Kidney epithelial cell (primary cell): ENCODE measurements at regions not wholly inside any gene's neighbourhood (a gene's known extent, or its start where the extent isn't known, plus 50 kb on each side); places are given as distances from the start of the nearest gene placed in this dataset.
"Not testable (repeated sequence)": the region's sequence is repeated elsewhere in the genome, so short reads cannot be mapped to it uniquely, and the experiment has no call there.

Experiments
- DNase-seq: peaks from one replicate; pipeline ENCODE4 v3.0.0-alpha.2; 2010; ENCODE audit warnings: low read depth
- H3K27me3 ChIP-seq: 2 replicates; pipeline ENCODE4 v1.6.0; 2011; ENCODE audit warnings: low read length; ENCODE audit not compliant: control insufficient read depth, insufficient read depth
- H3K36me3 ChIP-seq: 2 replicates; pipeline ENCODE4 v1.5.1; 2011; ENCODE audit warnings: low read length; ENCODE audit not compliant: control insufficient read depth, insufficient read depth
- H3K4me3 ChIP-seq: 2 replicates; pipeline ENCODE4 v1.5.1; 2011; ENCODE audit warnings: low read depth, mild to moderate bottlenecking, control low read depth, low read length
- TF ChIP-seq, protein P1 (sequence below): IDR thresholded peaks from 2 replicates; pipeline ENCODE4 v1.5.1; 2011; ENCODE audit warnings: mild to moderate bottlenecking, moderate library complexity, low read length, control low read depth, inconsistent platforms; ENCODE audit not compliant: insufficient read depth, poor library complexity, severe bottlenecking

DNA sequence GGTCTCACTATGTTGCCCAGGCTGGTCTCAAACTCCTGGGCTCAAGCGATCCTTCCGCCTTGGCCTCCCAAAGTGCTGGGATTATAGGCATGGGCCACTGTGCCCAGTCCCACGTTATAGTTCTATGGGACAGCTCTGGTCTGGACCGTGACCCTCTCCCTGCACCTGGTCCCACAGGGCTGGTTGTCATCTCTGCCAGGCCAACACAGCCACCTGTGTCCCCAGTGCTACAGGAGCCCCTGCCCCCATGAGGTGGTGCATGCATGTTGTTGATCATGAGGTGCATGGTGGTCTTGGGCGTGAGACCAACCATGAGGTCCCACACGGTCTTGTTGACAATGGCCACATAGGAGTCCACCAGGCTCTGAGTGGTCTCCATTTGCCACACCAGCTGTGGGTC lies 51.0 kb upstream of the UBE2Q2 start:
- H3K27me3 ChIP-seq, H3K4me3 ChIP-seq, DNase-seq, H3K36me3 ChIP-seq: not testable (repeated sequence)

DNA sequence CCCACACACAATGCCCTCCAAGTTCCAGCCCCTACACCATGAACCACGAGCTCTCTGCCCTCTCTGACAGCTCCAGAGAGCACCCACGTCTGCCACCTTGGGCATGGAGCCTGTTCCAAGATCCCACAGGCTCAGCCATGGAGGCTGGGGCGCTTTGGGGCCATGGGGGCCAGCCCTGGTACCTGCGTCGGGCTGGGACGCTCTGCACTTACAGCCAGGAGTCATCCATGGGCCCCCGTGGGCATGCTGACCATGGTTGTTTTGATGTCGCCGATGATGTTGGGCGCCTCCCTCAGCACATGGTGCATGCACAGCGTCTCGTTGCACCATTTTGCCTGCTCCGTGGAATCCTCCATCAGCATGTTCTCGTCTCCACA lies 51.9 kb upstream of the UBE2Q2 start:
- no peak overlapping the region for H3K4me3 ChIP-seq
- no peaks in the 10 kb centered on the region for H3K36me3 ChIP-seq
- peaks cover 4% of the 10 kb centered on the region for H3K27me3 ChIP-seq
- TF ChIP-seq, protein P1, sequence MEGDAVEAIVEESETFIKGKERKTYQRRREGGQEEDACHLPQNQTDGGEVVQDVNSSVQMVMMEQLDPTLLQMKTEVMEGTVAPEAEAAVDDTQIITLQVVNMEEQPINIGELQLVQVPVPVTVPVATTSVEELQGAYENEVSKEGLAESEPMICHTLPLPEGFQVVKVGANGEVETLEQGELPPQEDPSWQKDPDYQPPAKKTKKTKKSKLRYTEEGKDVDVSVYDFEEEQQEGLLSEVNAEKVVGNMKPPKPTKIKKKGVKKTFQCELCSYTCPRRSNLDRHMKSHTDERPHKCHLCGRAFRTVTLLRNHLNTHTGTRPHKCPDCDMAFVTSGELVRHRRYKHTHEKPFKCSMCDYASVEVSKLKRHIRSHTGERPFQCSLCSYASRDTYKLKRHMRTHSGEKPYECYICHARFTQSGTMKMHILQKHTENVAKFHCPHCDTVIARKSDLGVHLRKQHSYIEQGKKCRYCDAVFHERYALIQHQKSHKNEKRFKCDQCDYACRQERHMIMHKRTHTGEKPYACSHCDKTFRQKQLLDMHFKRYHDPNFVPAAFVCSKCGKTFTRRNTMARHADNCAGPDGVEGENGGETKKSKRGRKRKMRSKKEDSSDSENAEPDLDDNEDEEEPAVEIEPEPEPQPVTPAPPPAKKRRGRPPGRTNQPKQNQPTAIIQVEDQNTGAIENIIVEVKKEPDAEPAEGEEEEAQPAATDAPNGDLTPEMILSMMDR = no peak
- no peak for DNase-seq

DNA sequence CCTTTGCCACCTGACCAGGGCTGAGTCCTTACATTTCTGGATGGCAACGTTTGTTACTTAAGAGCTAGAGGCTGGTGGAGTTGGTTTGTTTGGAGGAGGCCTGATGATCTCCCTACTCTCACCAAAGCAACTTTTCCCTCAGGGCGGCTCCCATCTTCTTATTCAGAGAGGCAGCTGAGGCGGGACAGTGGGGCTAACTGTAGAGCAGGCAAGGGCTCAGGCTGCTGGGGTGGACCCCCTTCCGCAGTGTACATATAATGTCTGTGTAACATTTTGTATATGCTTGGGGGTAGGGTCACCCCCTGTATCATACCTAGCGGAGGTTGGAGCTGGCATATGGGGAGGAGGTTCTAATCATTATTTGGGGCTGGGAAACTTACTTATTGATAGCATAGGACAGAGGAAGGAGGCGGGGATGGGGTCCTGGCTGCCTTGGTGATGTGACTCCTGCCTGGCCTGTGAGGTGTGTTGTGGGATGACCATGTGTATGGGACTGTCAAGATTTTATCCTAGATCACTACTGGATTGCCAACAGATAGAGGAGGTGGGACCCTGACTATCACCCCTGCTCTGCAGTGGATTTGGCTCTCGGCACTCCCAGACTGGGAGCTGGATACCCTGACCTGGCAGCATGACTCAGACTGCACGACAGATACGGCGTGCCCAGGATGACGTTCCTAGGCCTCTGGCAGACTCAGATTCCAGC lies 52.5 kb upstream of the UBE2Q2 start:
- no peak for DNase-seq
- Histone ChIP-seq H3K4me3 (no peak overlapping the region), H3K36me3 (no peaks in the 10 kb centered on the region), H3K27me3 (peaks cover 10% of the 10 kb centered on the region)
- TF ChIP-seq, protein P1 = no peak

DNA sequence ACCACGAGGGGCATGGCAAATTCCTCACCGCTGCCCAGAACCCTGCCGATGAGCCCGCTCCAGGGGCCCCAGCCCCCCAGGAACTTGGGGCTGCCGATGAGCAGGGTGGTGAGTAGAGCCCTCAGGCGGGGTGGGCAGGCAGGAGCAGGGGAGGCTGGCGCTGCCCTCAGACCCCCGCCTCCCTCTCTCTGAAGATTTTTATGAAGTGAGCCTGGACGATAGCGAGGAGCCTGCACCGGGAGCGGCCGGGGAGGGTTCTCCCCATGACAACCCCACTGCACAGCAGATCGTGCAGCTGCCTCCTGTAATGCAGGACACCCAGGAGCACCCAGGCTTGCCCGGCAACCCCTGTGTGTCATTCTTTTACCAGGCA lies 56.7 kb upstream of the UBE2Q2 start:
- TF ChIP-seq, protein P1 = no peak
- no peak for DNase-seq
- Histone ChIP-seq H3K36me3 (no peaks in the 10 kb centered on the region), H3K4me3 (no peak overlapping the region), H3K27me3 (peaks cover 14% of the 10 kb centered on the region)

DNA sequence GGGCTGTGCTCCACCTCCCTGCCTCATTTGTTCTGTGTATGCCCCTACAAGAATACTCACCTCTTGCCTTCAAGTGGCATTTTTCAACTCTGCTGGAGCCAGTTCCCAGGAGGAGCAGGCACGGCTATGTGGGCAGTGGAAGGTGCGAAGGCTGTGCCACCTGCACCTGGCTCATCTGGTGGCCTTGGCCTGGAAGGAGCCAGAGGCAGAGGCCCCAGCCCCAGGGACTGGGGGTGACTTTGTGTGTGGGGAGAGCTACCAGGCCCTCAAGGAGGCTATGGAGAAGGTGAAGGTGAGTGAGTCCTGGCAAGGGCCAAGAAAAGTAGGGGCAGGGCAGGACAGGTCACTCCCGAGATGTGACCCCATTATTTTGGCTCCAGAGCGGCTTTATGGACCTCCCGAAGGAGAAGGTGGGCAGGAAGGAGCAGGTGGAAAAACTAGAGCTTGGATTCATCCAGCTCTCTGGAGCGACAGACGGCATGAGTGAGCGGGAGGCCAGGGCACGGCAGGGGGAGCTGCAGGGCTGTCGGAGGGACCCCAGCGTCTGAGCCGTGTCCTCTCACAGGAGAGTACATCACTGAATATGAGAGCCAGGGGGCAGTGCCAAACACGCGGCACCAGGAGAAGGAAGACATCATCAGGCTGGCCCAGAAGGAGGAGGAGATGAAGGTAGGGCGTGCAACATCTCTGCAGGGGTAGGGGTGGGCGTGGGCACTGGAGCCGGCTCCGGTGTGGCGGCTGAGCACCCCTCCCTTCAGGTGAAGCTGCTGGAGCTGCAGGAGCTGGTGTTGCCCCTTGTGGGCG lies 57.3 kb upstream of the UBE2Q2 start:
- TF ChIP-seq, protein P1 = peak; percentile 52
- Histone ChIP-seq H3K36me3 (no peaks in the 10 kb centered on the region), H3K27me3 (peaks cover 15% of the 10 kb centered on the region), H3K4me3 (no peak overlapping the region)
- no peak for DNase-seq

DNA sequence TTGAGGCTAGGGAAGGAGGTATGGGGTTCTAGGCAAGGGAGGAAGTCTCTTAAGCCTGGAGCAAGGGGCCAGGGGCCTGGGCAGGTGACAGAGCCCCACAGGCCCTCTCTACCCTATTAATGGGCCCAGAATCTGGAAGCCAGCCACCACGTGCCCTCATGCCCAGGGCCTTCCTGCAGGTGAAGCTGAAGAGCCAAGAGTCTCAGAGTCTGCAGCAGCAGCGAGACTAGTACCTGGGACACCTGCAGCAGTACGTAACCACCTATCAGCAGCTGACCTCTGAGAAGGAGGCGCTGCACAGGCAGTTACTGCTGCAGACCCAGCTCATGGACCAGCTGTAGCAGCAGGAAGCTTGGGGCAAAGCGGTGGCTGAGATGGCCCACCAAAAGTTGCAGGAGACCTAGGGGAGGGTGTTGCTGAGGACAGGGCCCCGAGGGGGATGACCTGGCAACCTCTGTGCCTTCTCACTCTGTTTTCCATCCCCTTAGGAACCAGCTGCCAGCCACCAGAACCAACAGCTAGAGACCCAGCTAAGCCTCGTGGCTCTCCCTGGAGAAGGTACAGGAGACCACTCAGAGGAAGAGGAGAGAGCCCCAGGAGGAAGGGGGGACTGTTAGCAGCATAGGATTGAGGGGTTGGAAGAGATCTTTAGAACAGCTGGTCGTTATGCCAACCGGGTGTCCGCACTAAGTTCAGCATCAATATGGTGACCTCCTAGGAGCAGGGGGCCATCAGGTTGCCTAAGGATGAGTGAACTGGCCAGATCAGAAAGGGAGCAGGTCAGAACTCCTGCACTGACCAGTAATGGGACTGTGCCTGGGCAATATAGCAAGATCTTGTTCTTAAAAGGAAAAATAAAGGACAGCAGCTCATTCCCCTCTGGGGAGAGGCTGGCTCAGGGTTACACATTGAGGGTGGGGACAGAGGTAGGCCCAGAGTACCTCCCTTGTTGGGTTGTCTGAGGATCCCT lies 58.5 kb upstream of the UBE2Q2 start:
- H3K27me3 ChIP-seq = peaks cover 16% of the 10 kb centered on the region
- not testable (repeated sequence) for H3K36me3 ChIP-seq, DNase-seq, H3K4me3 ChIP-seq

DNA sequence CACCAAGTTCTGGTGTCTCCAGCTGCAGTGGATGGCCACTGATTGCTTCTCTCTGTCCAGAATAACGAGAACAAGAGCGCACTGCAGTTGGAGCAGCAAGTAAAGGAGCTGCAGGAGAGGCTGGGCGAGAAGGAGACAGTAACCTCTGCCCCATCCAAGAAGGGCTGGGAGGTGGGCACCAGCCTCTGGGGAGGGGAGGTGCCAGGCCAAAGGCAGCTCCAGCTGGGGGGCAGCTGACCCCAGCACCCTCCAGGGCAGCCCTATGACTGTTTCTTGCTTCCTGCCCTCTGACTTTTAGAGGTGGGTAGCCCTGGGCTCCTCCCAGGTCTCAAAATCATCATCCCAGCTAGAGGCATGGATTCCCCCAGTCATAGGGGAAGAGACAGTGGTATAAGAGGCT lies 59.7 kb upstream of the UBE2Q2 start:
- H3K27me3 ChIP-seq = peaks cover 16% of the 10 kb centered on the region
- DNase-seq, H3K36me3 ChIP-seq: not testable (repeated sequence)

More for the DNA sequence above, 59.7 kb upstream of the UBE2Q2 start:
- H3K4me3 ChIP-seq = not testable (repeated sequence)
